GM19328 (cell line): ENCODE measurements at regions not wholly inside any gene's neighbourhood (a gene's known extent, or its start where the extent isn't known, plus 50 kb on each side); places are given as distances from the start of the nearest gene placed in this dataset.
"Not testable (repeated sequence)": the region's sequence is repeated elsewhere in the genome, so short reads cannot be mapped to it uniquely, and the experiment has no call there.

ENCODE experiments used
- ATAC-seq: cut with Tn5 transposase; IDR thresholded peaks from one replicate; pipeline ENCODE4 v1.9.1; 2021; ENCODE audit warnings: mild to moderate bottlenecking, moderate library complexity; ENCODE audit not compliant: unreplicated experiment

- ATAC-seq: no peak
Observed at GRCh38 chr4:148962539-148963290, 520.5 kb upstream of the NR3C2 start.

GRCh38 chr4:148961526-148961925, 519.3 kb upstream of the NR3C2 start:
- ATAC-seq: no peak

GRCh38 chr4:148958317-148958716, 516.1 kb upstream of the NR3C2 start:
- no peak for ATAC-seq

GRCh38 chr4:148955564-148956297, 513.5 kb upstream of the NR3C2 start:
- no peak for ATAC-seq

- ATAC-seq: no peak
Observed at GRCh38 chr4:148954011-148954749, 512.0 kb upstream of the NR3C2 start.

- ATAC-seq: no peak
Observed at GRCh38 chr4:148951346-148951745, 509.1 kb upstream of the NR3C2 start.

- no peak for ATAC-seq
Observed at GRCh38 chr4:148946271-148946670, 504.1 kb upstream of the NR3C2 start.

- no peak for ATAC-seq
Observed at GRCh38 chr4:148944839-148945219, 502.6 kb upstream of the NR3C2 start.

- no peak for ATAC-seq
Observed at GRCh38 chr4:148944136-148944838, 502.1 kb upstream of the NR3C2 start.

- no peak for ATAC-seq
Observed at GRCh38 chr4:148934926-148935578, 492.8 kb upstream of the NR3C2 start.

- no peak for ATAC-seq
Observed at GRCh38 chr4:148926276-148927260, 484.4 kb upstream of the NR3C2 start.

GRCh38 chr4:148923881-148924280, 481.7 kb upstream of the NR3C2 start:
- no peak for ATAC-seq

- ATAC-seq: no peak
Observed at GRCh38 chr4:148922497-148922896, 480.3 kb upstream of the NR3C2 start.

- ATAC-seq: no peak
Observed at GRCh38 chr4:148914734-148915133, 472.5 kb upstream of the NR3C2 start.

GRCh38 chr4:148914301-148914700, 472.1 kb upstream of the NR3C2 start:
- no peak for ATAC-seq

GRCh38 chr4:148903388-148903787, 461.2 kb upstream of the NR3C2 start:
- ATAC-seq: no peak

- no peak for ATAC-seq
Observed at GRCh38 chr4:148901075-148901705, 459.0 kb upstream of the NR3C2 start.

GRCh38 chr4:148898139-148898538, 455.9 kb upstream of the NR3C2 start:
- not testable (repeated sequence) for ATAC-seq

GRCh38 chr4:148893095-148893494, 450.9 kb upstream of the NR3C2 start:
- no peak for ATAC-seq
